ENCODE measurements at regions not wholly inside any gene's neighbourhood (a gene's known extent, or its start where the extent isn't known, plus 50 kb on each side); places are given as distances from the start of the nearest gene placed in this dataset.
"Not testable (repeated sequence)": the region's sequence is repeated elsewhere in the genome, so short reads cannot be mapped to it uniquely, and the experiment has no call there.

- intact Hi-C loops (cut with DNase I) = no loop called here
- no peak for DNase-seq
Measured at GRCh38 chrX:114028907-114029662, 554.8 kb upstream of the HTR2C start.

GRCh38 chrX:114017086-114017485 lies 566.8 kb upstream of the HTR2C start:
- intact Hi-C loops (cut with DNase I) = no loop called here
- no peak for DNase-seq

DNA sequence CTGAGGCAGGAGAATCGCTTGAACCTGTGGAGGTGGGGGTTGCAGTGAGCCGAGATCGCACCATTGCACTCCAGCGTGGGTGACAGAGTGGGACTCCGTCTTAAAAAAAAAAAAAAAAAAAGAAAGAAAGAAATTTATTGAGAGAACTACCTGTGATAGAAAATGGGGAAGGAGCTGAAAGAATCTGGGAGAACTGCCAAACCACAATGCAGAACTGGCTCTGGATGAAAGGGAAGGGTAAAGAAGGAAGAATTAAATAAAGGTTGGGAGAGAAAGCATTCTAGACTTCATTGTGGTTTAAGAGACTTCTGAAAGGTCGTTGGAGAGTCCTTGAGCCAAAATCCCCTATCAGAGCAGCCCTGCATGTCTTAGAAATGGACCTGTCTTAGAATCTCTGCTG lies 567.9 kb upstream of the HTR2C start:
- no peak for DNase-seq
- intact Hi-C loops (cut with DNase I) = no loop called here

DNA sequence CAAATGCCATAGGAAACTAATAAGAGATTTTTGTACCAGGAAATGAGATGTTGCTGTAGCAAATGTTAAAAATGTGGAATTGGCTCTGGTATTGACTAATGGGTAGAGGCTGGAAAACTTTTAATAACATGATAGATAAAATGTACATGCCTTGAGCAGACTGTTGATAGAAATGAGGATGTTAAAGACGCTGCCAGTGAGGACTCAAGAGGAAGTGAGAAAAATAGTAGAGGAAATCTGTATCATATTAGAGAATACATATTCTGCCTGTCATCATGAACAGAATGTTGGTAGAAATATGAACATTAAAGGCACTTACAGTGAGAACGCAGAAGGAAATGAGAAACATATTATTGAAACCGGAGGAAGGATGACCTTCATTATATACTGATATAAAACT lies 577.2 kb upstream of the HTR2C start:
- DNase-seq = no peak
- intact Hi-C loops (cut with DNase I) = no loop called here

GRCh38 chrX:113996781-113997180 lies 587.1 kb upstream of the HTR2C start:
- intact Hi-C loops (cut with DNase I) = no loop called here
- DNase-seq = no peak

DNA sequence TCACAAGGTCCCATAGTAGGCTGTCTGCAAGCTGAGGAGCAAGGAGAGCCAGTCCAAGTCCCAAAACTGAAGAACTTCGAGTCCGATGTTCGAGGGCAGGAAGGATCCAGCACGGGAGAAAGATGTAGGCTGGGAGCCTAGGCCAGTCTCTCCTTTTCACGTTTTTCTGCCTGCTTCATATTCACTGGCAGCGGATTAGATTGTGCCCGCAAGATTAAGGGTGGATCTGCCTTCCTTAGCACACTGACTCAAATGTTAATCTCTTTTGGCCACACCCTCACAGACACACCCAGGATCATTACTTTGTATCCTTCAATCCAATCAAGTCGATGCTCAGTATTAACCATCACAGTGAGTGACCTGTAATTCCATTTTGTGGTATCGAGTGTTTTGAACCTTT lies 592.2 kb upstream of the HTR2C start:
- intact Hi-C loops (cut with DNase I) = not testable (repeated sequence)

GRCh38 chrX:113990669-113991068 lies 593.2 kb upstream of the HTR2C start:
- DNase-seq; intact Hi-C loops (cut with DNase I): not testable (repeated sequence)

More for the DNA sequence above, 592.2 kb upstream of the HTR2C start:
- DNase-seq = not testable (repeated sequence)

DNA sequence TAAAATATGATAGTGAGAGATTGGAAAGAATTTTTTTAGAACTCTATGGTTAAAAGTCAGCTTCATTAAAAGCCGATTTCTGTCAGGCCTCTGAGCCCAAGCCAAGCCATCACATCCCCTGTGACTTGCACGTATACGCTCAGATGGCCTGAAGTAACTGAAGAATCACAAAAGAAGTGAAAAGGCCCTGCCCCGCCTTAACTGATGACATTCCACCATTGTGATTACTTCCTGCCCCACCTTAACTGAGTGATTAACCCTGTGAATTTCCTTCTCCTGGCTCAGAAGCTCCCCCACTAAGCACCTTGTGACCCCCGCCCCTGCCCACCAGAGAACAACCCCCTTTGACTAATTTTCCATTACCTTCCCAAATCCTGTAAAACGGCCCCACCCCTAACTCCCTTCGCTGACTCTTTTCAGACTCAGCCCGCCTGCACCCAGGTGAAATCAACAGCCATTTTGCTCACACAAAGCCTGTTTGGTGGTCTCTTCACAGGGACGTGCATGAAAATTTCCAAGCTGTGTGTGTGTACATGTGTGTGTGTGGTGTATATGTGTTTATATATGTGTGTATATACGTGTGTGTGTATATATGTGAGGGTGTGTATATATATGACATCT lies 595.5 kb upstream of the HTR2C start:
- not testable (repeated sequence) for DNase-seq

DNA sequence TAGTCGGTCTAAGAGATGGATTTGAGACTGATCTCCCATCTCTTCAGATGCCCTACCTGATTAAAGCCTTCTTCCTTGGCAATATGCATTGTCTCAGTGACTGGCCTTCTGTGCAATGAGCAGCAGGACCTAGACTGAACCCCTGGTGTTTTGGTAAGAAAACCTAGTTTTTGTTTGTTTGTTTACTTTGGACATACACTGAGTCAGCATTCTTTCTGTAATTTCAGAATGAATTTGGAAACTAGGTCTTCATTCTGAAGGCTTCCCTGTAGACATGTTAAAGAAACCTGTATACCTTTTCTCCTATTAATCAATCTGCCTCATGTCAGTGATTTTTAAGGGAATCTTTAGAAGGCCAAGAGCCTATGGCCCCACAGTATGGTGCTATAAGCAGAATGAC lies 597.5 kb upstream of the HTR2C start:
- intact Hi-C loops (cut with DNase I) = no loop called here
- no peak for DNase-seq

More for the DNA sequence above, 595.5 kb upstream of the HTR2C start:
- intact Hi-C loops (cut with DNase I) = not testable (repeated sequence)

- DNase-seq = no peak
- intact Hi-C loops (cut with DNase I) = no loop called here
Measured at GRCh38 chrX:113982766-113983165, 601.1 kb upstream of the HTR2C start.

GRCh38 chrX:113980953-113981352 lies 602.9 kb upstream of the HTR2C start:
- intact Hi-C loops (cut with DNase I) = no loop called here
- no peak for DNase-seq

GRCh38 chrX:113977887-113978286 lies 606.0 kb upstream of the HTR2C start:
- intact Hi-C loops (cut with DNase I) = no loop called here

GRCh38 chrX:113975441-113975840 lies 608.4 kb upstream of the HTR2C start:
- no peak for DNase-seq
- intact Hi-C loops (cut with DNase I) = no loop called here

More at GRCh38 chrX:113977887-113978286, 606.0 kb upstream of the HTR2C start:
- no peak for DNase-seq

DNA sequence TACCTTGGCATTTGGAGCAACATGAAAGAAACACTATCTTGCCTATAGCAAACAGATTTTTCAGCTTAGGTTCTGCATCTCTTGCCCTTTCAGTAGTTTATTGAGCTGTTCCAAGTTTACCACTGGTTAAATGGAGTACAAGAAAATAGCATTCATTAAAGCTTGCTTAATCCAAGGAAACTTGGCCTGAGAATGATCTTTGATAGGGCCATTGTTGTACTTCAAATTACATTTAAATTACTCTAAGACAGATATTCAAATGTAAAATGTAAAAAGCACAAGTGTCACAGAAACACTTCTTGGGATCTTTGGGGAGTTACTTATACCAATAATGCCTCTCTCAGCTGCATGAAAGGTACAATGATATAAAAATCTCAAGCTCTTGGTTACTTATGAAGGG lies 609.0 kb upstream of the HTR2C start:
- no peak for DNase-seq
- intact Hi-C loops (cut with DNase I) = no loop called here

DNA sequence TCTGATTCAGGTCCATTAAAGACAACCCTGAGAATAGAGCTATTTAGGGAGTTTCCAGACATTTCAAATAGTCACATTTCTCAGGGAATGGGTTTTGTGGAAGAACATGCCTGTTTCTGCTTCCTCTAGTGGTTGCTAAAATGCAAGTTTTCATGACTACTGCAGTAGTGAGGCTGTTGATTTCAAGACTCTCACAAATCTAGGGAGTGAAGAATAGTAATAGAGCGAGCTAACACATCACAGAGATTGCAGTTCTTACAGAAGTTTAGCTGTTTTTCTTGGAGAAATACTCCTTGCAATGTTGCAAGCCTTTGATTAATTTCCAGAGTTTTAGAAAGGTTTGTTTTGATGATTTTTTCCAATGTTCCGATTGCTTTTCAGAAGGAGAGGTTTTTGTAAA lies 610.2 kb upstream of the HTR2C start:
- intact Hi-C loops (cut with DNase I) = no loop called here
- DNase-seq = no peak

DNA sequence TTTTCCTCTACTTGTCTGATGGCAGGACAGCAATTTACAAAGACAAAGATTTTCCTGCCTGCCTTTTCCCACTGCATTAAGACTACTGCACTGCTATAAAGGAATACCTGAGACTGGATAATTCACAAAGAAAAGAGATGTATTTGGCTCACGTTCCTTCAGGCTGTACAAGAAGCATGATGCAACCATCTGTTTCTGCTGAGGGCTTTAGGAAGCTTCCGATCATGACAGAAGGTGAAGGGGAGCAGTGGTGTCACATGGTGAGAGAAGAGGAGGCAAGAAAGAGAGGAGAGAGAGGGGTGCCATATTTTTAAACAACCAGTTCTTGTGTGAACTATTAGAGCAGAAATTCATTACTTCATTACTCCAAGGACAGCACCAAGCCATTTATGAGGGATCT lies 617.1 kb upstream of the HTR2C start:
- intact Hi-C loops (cut with DNase I) = no loop called here
- DNase-seq = no peak

DNA sequence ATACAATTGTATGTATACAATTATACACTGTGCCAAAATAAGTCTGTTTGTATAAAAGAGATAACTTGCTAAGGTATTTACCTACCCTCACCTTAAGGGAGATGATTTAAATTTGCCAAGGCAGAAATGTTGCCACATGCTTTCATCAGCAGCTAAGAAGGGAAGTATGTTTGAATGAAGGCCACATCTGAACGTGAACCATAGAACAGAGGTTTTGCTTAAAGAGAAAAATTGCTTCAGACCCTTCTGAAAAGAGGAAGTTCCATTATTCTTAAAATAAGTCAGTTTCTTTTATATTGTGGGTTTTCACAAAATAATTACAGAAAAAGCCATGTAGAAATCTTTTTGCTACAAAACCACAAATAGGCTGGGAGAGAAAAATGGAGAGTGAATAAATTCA lies 621.5 kb upstream of the HTR2C start:
- DNase-seq = no peak
- intact Hi-C loops (cut with DNase I) = no loop called here

DNA sequence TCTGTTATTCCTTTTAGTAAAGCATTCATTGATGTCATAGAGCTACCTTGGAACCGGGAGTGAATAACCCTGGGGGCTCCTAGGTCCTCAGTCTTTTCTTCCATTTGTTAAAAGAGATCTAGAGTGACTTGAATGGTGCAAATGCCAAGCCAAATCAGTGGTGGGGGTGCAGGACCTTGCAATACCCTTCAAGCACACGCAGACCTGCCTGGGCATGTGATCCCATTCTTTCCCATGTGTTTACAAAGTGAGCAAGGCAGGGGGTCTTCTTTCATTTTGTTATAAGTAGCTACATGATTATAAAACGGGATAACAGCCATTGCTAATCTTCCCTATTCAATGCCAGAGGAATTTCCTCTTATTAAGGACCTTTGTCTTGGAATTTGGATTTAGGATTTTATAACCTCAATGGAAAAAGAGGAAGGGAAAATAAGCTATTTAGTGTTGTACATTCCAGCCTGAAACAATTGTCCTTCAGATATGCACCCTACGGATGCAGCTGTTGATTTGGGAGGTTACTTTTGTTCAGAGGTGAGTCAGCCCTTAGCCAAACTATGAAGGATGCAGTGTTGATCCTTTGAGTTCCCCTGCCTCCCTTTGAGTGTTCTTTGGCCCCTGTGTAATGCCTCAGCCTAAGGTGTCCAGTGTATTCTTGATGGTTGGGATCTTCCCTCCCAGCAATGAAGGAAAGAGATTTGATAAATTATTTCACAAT lies 623.8 kb upstream of the HTR2C start:
- no peak for DNase-seq
- intact Hi-C loops (cut with DNase I) = no loop called here

GRCh38 chrX:113956936-113957335 lies 627.0 kb upstream of the HTR2C start:
- intact Hi-C loops (cut with DNase I) = no loop called here
- DNase-seq = no peak

- intact Hi-C loops (cut with DNase I) = no loop called here
- no peak for DNase-seq
Measured at GRCh38 chrX:113954297-113954696, 629.6 kb upstream of the HTR2C start.

- intact Hi-C loops (cut with DNase I) = no loop called here
- DNase-seq = no peak
Measured at GRCh38 chrX:113950081-113950678, 633.7 kb upstream of the HTR2C start.

Data from posterior cingulate gyrus (tissue), 11 donors.